Neutrophil (primary cell): ENCODE measurements at regions not wholly inside any gene's neighbourhood (a gene's known extent, or its start where the extent isn't known, plus 50 kb on each side); places are given as distances from the start of the nearest gene placed in this dataset.
"Not testable (repeated sequence)": the region's sequence is repeated elsewhere in the genome, so short reads cannot be mapped to it uniquely, and the experiment has no call there.

ENCODE experiments used
- H3K27ac ChIP-seq: fragments of 200-600 bp; sonication (generic); 2 replicates; pipeline ENCODE4 v1.5.1; 2016; ENCODE audit warnings: mild to moderate bottlenecking, moderate library complexity
- H3K27me3 ChIP-seq: fragments of 200-600 bp; sonication (generic); 2 replicates; pipeline ENCODE4 v1.6.0; 2016; ENCODE audit warnings: mild to moderate bottlenecking
- H3K36me3 ChIP-seq: fragments of 200-600 bp; sonication (generic); 2 replicates; pipeline ENCODE4 v1.5.1; 2017
- H3K4me1 ChIP-seq, 2 experiments: fragments of 200-600 bp in 1 of 2; sonication (generic) in 1 of 2; 1 replicate in 1 of 2; 2 replicates in 1 of 2; pipeline versions ENCODE4 v1.5.1 to v1.6.1; 2013 to 2016; ENCODE audit warnings: low read depth in 1 of 2, low read length in 1 of 2, mild to moderate bottlenecking in 1 of 2, moderate library complexity in 1 of 2; ENCODE audit not compliant: control insufficient read depth in 1 of 2, insufficient read depth in 1 of 2
- H3K4me3 ChIP-seq, 2 experiments: fragments of 200-600 bp in 1 of 2; sonication (generic) in 1 of 2; 1 replicate in 1 of 2; 2 replicates in 1 of 2; pipeline ENCODE4 v1.5.1; 2013 to 2016; ENCODE audit warnings: low read depth in 1 of 2, low read length in 1 of 2, mild to moderate bottlenecking in 1 of 2, moderate library complexity in 1 of 2
- H3K9me3 ChIP-seq: fragments of 200-600 bp; sonication (generic); 2 replicates; pipeline ENCODE4 v1.5.1; 2016
- TF ChIP-seq, protein P1 (sequence below): fragments of 200-600 bp; sonication (generic); IDR thresholded peaks from 2 replicates; pipeline ENCODE4 v1.5.1; 2016; ENCODE audit warnings: antibody characterized with exemption

DNA sequence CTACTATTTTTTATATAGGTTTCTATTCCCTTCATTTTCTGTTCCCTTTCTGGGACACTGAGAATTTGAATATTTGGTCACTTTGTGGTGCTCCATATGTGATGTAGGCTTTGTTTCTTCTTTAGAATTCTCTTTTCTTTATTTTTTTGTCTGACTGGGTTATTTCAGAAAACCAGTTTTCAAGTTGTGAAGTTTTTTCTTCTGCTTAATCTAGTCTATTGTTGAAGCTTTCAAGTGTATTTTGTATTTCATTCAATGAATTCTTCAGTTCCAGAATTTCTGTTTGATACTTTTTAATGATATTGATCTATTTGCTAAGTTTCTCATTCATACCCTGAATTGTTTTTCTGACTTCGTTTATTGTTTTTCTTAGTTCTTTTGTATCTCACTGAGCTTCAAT, 96.2 kb upstream of the HAND2 start:
- H3K4me3 ChIP-seq: no peak overlapping the region
- TF ChIP-seq, protein P1, sequence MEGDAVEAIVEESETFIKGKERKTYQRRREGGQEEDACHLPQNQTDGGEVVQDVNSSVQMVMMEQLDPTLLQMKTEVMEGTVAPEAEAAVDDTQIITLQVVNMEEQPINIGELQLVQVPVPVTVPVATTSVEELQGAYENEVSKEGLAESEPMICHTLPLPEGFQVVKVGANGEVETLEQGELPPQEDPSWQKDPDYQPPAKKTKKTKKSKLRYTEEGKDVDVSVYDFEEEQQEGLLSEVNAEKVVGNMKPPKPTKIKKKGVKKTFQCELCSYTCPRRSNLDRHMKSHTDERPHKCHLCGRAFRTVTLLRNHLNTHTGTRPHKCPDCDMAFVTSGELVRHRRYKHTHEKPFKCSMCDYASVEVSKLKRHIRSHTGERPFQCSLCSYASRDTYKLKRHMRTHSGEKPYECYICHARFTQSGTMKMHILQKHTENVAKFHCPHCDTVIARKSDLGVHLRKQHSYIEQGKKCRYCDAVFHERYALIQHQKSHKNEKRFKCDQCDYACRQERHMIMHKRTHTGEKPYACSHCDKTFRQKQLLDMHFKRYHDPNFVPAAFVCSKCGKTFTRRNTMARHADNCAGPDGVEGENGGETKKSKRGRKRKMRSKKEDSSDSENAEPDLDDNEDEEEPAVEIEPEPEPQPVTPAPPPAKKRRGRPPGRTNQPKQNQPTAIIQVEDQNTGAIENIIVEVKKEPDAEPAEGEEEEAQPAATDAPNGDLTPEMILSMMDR: no peak
- no peaks in the 10 kb centered on the region for H3K4me1 ChIP-seq
- no peaks in the 10 kb centered on the region for H3K36me3 ChIP-seq
- H3K27ac ChIP-seq: no peak overlapping the region
- no peaks in the 10 kb centered on the region for H3K27me3 ChIP-seq
- peaks cover 8% of the 10 kb centered on the region for H3K9me3 ChIP-seq

DNA sequence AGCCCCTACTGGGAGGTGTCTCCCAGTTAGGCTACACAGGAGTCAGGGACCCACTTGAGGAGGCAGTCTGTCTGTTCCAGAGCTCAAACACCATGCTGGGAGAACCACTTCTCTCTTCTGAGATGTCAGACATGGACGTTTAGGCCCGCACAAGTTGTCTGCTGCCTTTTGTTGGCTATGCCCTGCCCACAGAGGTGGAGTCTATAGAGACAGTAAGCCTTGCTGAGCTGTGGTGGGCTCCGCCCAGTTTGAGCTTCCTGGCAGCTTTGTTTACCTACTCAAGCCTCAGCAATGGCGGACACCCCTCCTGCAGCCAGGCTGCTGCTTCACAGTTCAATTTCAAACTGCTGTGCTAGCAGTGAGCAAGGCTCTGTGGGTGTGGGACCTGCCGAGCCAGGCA, 88.6 kb upstream of the HAND2 start:
- not testable (repeated sequence) for H3K9me3 ChIP-seq, H3K27ac ChIP-seq, H3K4me3 ChIP-seq, H3K27me3 ChIP-seq, H3K36me3 ChIP-seq, H3K4me1 ChIP-seq

DNA sequence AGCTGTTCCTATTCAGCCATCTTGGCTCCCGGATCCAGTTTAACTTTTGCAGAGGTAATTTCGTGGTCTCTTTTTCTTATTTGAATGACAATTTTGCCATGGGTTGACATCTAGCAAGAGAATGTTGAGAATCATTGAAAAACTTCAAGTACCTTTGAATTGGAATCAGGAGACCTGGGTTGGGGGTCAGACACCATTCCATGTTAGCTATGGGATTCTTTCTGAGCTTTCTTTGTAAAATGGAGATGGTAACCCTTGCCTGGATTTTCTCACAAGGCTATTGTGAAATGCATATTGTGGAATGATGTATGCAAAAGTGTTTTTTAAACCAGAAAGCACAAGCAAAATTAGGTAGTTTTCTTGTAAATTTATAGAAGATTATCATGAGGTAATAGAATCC, 79.1 kb upstream of the HAND2 start:
- TF ChIP-seq, protein P1: no peak
- H3K9me3 ChIP-seq: no peaks in the 10 kb centered on the region
- H3K4me3 ChIP-seq: no peak overlapping the region

DNA sequence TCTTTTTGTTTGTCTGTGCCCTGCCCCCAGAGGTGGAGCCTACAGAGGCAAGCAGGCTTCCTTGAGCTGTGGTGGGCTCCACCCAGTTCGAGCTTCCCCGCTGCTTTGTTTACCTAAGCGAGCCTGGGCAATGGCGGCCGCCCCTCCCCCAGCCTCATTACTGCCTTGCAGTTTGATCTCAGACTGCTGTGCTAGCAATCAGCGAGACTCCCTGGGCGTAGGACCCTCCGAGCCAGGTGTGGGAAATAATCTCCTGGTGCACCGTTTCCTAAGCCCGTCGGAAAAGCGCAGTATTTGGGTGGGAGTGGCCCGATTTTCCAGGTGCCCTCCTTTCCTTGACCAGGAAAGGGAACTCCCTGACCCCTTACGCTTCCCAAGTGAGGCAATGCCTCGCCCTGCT, 78.6 kb upstream of the HAND2 start:
- not testable (repeated sequence) for H3K4me1 ChIP-seq, H3K4me3 ChIP-seq, H3K27me3 ChIP-seq, H3K9me3 ChIP-seq, H3K36me3 ChIP-seq, H3K27ac ChIP-seq

More for the DNA sequence above, 79.1 kb upstream of the HAND2 start:
- no peak overlapping the region for H3K27ac ChIP-seq
- no peaks in the 10 kb centered on the region for H3K27me3 ChIP-seq
- no peaks in the 10 kb centered on the region for H3K36me3 ChIP-seq
- no peaks in the 10 kb centered on the region for H3K4me1 ChIP-seq

DNA sequence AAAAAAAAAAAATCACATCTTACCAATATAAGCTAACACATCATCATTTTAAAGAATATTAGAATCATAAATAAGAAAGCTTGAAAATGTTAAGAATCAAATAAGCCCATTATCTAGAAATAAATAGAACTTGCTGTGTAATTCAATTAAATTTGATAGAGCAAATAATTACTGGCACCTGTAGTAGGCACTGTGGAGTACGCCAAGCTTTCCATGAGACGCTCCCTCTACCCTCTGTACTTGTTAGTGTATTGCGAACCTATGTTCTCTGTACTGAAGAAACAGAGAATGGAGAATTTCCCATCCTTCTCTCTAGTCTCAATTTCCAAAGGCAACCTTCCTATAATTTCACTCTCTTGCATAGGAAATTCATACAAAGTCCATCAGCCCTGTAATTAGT, 61.7 kb upstream of the HAND2 start:
- no peaks in the 10 kb centered on the region for H3K36me3 ChIP-seq
- no peaks in the 10 kb centered on the region for H3K4me1 ChIP-seq
- no peaks in the 10 kb centered on the region for H3K9me3 ChIP-seq
- no peak overlapping the region for H3K4me3 ChIP-seq
- H3K27me3 ChIP-seq: peaks cover 7% of the 10 kb centered on the region
- H3K27ac ChIP-seq: no peak overlapping the region
- TF ChIP-seq, protein P1: no peak

DNA sequence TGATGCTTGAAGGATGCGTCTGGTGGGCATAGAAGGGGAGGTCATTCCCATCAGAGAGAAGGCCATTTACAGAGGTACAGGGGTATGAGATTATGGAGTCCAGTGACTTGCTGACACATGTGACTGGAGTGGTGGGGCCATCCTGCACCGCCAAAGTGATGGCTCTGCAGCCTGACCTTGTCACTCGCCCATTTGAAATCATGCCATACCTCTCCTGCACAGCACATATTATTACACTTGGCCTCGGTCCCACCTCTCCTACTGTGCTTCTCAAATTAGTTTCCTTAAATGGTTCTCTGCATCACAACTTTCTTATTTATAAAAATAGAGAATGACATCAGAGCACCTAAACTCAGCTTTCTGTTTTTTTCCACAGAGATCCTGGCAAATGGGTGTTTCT, 60.7 kb upstream of the HAND2 start:
- H3K4me1 ChIP-seq: no peaks in the 10 kb centered on the region
- no peak overlapping the region for H3K27ac ChIP-seq
- peaks cover 7% of the 10 kb centered on the region for H3K27me3 ChIP-seq
- H3K9me3 ChIP-seq: no peaks in the 10 kb centered on the region
- H3K4me3 ChIP-seq: no peak overlapping the region
- H3K36me3 ChIP-seq: no peaks in the 10 kb centered on the region
- TF ChIP-seq, protein P1: no peak
